GM23338 (cell line): ENCODE measurements at regions not wholly inside any gene's neighbourhood (a gene's known extent, or its start where the extent isn't known, plus 50 kb on each side); places are given as distances from the start of the nearest gene placed in this dataset.

Source experiments
- ATAC-seq: fragments of 200-7000 bp; cut with Tn5 transposase; 3 replicates; pipeline ENCODE4 v1.9.1; 2020
- DNase-seq: peaks from one replicate; pipeline ENCODE4 v3.0.0-alpha.2; 2015; ENCODE audit warnings: low spot score
- H2AFZ ChIP-seq: fragments of 200-600 bp; sonication (generic); 2 replicates; pipeline ENCODE4 v1.8.0; 2016; ENCODE audit warnings: antibody characterized with exemption, mild to moderate bottlenecking, moderate library complexity
- H3F3A ChIP-seq: fragments of 200-600 bp; sonication (generic); replicated peaks from 2 replicates; pipeline ENCODE4 v1.8.0; 2017; ENCODE audit warnings: antibody characterized with exemption, mixed run types, low read depth
- H3K27ac ChIP-seq: fragments of 200-600 bp; sonication (generic); 2 replicates; pipeline ENCODE4 v1.6.1; 2016; ENCODE audit warnings: low read depth
- H3K27me3 ChIP-seq: fragments of 200-600 bp; sonication (generic); 2 replicates; pipeline ENCODE4 v1.8.0; 2016; ENCODE audit warnings: mild to moderate bottlenecking, mixed run types, moderate library complexity; ENCODE audit not compliant: insufficient read depth
- H3K36me3 ChIP-seq: fragments of 200-600 bp; sonication (generic); 2 replicates; pipeline ENCODE4 v1.8.0; 2016; ENCODE audit warnings: mild to moderate bottlenecking; ENCODE audit not compliant: insufficient read depth
- H3K4me1 ChIP-seq: fragments of 200-600 bp; sonication (generic); 2 replicates; pipeline ENCODE4 v1.8.0; 2016; ENCODE audit warnings: mild to moderate bottlenecking, moderate library complexity; ENCODE audit not compliant: insufficient read depth
- H3K4me2 ChIP-seq: fragments of 200-600 bp; sonication (generic); 2 replicates; pipeline ENCODE4 v1.7.1; 2017; ENCODE audit warnings: mixed run types
- H3K4me3 ChIP-seq: fragments of 200-600 bp; sonication (generic); 2 replicates; pipeline ENCODE4 v1.6.1; 2016; ENCODE audit warnings: mixed run types
- H3K79me2 ChIP-seq: fragments of 200-600 bp; sonication (generic); replicated peaks from 2 replicates; pipeline ENCODE4 v1.8.0; 2017; ENCODE audit warnings: mild to moderate bottlenecking; ENCODE audit not compliant: insufficient read depth
- H3K9me2 ChIP-seq: fragments of 200-600 bp; sonication (generic); 2 replicates; pipeline ENCODE4 v1.8.0; 2017; ENCODE audit not compliant: insufficient read depth
- H4K20me1 ChIP-seq: fragments of 200-600 bp; sonication (generic); replicated peaks from 2 replicates; pipeline ENCODE4 v1.8.0; 2017; ENCODE audit warnings: mild to moderate bottlenecking; ENCODE audit not compliant: insufficient read depth
- H3K27ac Mint-ChIP-seq: 2 replicates; pipeline ENCODE4 v1.8.0; 2020; ENCODE audit warnings: inconsistent platforms, mild to moderate bottlenecking, moderate library complexity, mixed read lengths
- H3K27me3 Mint-ChIP-seq: 3 replicates; pipeline ENCODE4 v1.8.0; 2022; ENCODE audit warnings: low read depth, mild to moderate bottlenecking, moderate library complexity, mixed read lengths, inconsistent platforms; ENCODE audit not compliant: insufficient read depth, poor library complexity
- H3K36me3 Mint-ChIP-seq: 3 replicates; pipeline ENCODE4 v1.8.0; 2021; ENCODE audit warnings: low read depth, mild to moderate bottlenecking, inconsistent platforms, moderate library complexity, mixed read lengths
- H3K4me1 Mint-ChIP-seq: 3 replicates; pipeline ENCODE4 v1.8.0; 2020; ENCODE audit warnings: mild to moderate bottlenecking, inconsistent platforms, mixed read lengths
- H3K4me3 Mint-ChIP-seq: 3 replicates; pipeline ENCODE4 v1.8.0; 2021; ENCODE audit warnings: moderate library complexity, mild to moderate bottlenecking, inconsistent platforms, mixed read lengths
- H3K9me3 Mint-ChIP-seq: 3 replicates; pipeline ENCODE4 v1.8.0; 2020; ENCODE audit warnings: moderate library complexity, mild to moderate bottlenecking, inconsistent platforms, mixed read lengths
- CREB1 ChIP-seq: fragments of 250-450 bp; sonication (Bioruptor Pico); IDR thresholded peaks from 2 replicates; pipeline ENCODE4 v1.5.0; 2020; ENCODE audit warnings: low read depth, mild to moderate bottlenecking, moderate library complexity
- EZH2 ChIP-seq: fragments of 200-600 bp; sonication (generic); IDR thresholded peaks from one replicate; pipeline ENCODE4 v1.8.0; 2017; ENCODE audit warnings: antibody characterized with exemption, mild to moderate bottlenecking, low read depth; ENCODE audit not compliant: unreplicated experiment
- JUNB ChIP-seq: IDR thresholded peaks from one replicate; pipeline ENCODE4 v1.6.1; 2016; ENCODE audit warnings: antibody characterized with exemption; ENCODE audit not compliant: unreplicated experiment
- NANOG ChIP-seq: IDR thresholded peaks from 2 replicates; pipeline ENCODE4 v1.6.1; 2016; ENCODE audit warnings: antibody characterized with exemption, borderline replicate concordance
- POLR2AphosphoS5 ChIP-seq: IDR thresholded peaks from 2 replicates; pipeline ENCODE4 v1.6.1; 2016; ENCODE audit warnings: antibody characterized with exemption, low read depth
- STAT1 ChIP-seq: IDR thresholded peaks from one replicate; pipeline ENCODE4 v1.6.1; 2016; ENCODE audit warnings: antibody characterized with exemption; ENCODE audit not compliant: unreplicated experiment
- TF ChIP-seq, protein P1 (sequence below), 2 experiments: fragments of 200-600 bp in 1 of 2; sonication (generic) in 1 of 2; conservative IDR thresholded peaks; 2 replicates each; pipeline versions ENCODE4 v1.5.1 to v1.6.1; 2016 to 2017; ENCODE audit warnings: antibody characterized with exemption in 2 of 2, low read depth in 2 of 2, mild to moderate bottlenecking in 2 of 2, moderate library complexity in 1 of 2
- TF ChIP-seq, protein P2 (sequence below): fragments of 250-450 bp; sonication (Bioruptor Pico); IDR thresholded peaks from 2 replicates; pipeline ENCODE4 v1.5.0; 2020; ENCODE audit warnings: mild to moderate bottlenecking, moderate library complexity

DNA sequence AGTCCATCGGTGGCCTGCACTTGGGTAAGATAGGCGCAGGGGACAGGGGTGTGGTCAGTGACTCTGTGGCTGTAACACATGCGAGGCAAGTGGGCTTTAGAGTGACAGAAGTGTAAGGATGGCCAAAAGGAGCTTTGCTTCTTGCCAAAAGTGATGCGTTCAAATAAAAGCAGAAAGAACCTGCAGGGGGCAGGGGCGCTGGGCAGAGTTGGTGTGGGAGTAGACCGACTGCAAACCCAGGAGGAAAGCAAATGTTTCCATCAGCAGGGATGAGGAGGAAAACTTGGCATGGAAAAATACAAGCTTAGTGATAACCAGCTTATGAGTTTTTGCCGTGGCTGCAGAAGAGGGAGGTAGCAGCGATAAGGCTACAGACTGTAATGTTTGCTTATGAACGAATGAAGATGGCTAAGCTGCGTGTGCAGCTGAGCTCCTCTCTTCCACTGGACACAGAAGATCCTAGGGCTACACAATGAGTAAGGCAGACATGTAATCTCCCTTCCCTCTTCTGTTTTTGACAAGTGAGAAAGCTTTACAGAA, 149.4 kb downstream of the WNT5A start:
- H3K4me1 Mint-ChIP-seq, result peaks cover 7% of the 10 kb centered on the region; the same call in 2 of the 3 replicates
- H4K20me1 ChIP-seq, result no peaks in the 10 kb centered on the region
- H3F3A ChIP-seq, result no peaks in the 10 kb centered on the region
- no peak overlapping the region for H3K4me3 ChIP-seq
- H3K9me2 ChIP-seq, result peaks cover 3% of the 10 kb centered on the region; the same call in 1 of the 2 replicates
- TF ChIP-seq, protein P1, sequence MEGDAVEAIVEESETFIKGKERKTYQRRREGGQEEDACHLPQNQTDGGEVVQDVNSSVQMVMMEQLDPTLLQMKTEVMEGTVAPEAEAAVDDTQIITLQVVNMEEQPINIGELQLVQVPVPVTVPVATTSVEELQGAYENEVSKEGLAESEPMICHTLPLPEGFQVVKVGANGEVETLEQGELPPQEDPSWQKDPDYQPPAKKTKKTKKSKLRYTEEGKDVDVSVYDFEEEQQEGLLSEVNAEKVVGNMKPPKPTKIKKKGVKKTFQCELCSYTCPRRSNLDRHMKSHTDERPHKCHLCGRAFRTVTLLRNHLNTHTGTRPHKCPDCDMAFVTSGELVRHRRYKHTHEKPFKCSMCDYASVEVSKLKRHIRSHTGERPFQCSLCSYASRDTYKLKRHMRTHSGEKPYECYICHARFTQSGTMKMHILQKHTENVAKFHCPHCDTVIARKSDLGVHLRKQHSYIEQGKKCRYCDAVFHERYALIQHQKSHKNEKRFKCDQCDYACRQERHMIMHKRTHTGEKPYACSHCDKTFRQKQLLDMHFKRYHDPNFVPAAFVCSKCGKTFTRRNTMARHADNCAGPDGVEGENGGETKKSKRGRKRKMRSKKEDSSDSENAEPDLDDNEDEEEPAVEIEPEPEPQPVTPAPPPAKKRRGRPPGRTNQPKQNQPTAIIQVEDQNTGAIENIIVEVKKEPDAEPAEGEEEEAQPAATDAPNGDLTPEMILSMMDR (conservative IDR thresholded peaks at IDR 0.05; ENCODE audit: low read depth in 2 of 2), result 0 out of 4 replicates have a peak, but pooled peaks have one; percentile 5 to 14
- TF ChIP-seq POLR2AphosphoS5, result no peak
- TF ChIP-seq STAT1, result no peak
- no peak for TF ChIP-seq NANOG
- TF ChIP-seq CREB1, result no peak
- no peak for TF ChIP-seq EZH2
- no peak for TF ChIP-seq JUNB
- no peak overlapping the region for H3K27ac ChIP-seq
- no peaks in the 10 kb centered on the region for H3K4me1 ChIP-seq
- H3K27me3 Mint-ChIP-seq, result peaks cover 5% of the 10 kb centered on the region
- ATAC-seq (no peak), DNase-seq (peak; percentile 11)
- H3K4me3 Mint-ChIP-seq, result no peak overlapping the region
- H3K36me3 ChIP-seq, result no peaks in the 10 kb centered on the region
- H3K4me2 ChIP-seq, result no peak overlapping the region
- H2AFZ ChIP-seq, result no peak overlapping the region
- no peaks in the 10 kb centered on the region for H3K9me3 Mint-ChIP-seq
- no peaks in the 10 kb centered on the region for H3K79me2 ChIP-seq
- H3K27ac Mint-ChIP-seq, result no peak overlapping the region
- no peaks in the 10 kb centered on the region for H3K36me3 Mint-ChIP-seq
- no peaks in the 10 kb centered on the region for H3K27me3 ChIP-seq

DNA sequence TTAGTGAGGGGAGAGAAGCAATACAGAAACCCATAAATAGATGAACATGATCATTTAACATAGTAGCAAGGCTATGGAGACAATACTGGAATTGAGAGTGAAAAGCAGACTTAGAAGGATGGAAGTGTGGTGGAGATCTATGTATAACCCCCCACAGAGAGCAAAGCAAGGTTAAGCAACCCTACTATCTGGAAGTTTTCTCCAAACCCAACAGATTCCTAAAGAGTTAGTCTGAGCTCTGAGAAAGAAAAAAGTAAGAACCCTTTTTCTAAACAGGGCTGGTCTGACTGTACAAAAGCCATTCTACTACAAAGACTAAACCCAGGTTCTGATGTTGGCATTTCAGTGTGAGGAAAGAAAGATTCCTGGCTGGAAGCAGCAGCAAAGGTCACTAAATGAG, 153.2 kb downstream of the WNT5A start:
- peaks cover 17% of the 10 kb centered on the region; the same call in 2 of the 3 replicates for H3K4me1 Mint-ChIP-seq
- TF ChIP-seq, protein P2, sequence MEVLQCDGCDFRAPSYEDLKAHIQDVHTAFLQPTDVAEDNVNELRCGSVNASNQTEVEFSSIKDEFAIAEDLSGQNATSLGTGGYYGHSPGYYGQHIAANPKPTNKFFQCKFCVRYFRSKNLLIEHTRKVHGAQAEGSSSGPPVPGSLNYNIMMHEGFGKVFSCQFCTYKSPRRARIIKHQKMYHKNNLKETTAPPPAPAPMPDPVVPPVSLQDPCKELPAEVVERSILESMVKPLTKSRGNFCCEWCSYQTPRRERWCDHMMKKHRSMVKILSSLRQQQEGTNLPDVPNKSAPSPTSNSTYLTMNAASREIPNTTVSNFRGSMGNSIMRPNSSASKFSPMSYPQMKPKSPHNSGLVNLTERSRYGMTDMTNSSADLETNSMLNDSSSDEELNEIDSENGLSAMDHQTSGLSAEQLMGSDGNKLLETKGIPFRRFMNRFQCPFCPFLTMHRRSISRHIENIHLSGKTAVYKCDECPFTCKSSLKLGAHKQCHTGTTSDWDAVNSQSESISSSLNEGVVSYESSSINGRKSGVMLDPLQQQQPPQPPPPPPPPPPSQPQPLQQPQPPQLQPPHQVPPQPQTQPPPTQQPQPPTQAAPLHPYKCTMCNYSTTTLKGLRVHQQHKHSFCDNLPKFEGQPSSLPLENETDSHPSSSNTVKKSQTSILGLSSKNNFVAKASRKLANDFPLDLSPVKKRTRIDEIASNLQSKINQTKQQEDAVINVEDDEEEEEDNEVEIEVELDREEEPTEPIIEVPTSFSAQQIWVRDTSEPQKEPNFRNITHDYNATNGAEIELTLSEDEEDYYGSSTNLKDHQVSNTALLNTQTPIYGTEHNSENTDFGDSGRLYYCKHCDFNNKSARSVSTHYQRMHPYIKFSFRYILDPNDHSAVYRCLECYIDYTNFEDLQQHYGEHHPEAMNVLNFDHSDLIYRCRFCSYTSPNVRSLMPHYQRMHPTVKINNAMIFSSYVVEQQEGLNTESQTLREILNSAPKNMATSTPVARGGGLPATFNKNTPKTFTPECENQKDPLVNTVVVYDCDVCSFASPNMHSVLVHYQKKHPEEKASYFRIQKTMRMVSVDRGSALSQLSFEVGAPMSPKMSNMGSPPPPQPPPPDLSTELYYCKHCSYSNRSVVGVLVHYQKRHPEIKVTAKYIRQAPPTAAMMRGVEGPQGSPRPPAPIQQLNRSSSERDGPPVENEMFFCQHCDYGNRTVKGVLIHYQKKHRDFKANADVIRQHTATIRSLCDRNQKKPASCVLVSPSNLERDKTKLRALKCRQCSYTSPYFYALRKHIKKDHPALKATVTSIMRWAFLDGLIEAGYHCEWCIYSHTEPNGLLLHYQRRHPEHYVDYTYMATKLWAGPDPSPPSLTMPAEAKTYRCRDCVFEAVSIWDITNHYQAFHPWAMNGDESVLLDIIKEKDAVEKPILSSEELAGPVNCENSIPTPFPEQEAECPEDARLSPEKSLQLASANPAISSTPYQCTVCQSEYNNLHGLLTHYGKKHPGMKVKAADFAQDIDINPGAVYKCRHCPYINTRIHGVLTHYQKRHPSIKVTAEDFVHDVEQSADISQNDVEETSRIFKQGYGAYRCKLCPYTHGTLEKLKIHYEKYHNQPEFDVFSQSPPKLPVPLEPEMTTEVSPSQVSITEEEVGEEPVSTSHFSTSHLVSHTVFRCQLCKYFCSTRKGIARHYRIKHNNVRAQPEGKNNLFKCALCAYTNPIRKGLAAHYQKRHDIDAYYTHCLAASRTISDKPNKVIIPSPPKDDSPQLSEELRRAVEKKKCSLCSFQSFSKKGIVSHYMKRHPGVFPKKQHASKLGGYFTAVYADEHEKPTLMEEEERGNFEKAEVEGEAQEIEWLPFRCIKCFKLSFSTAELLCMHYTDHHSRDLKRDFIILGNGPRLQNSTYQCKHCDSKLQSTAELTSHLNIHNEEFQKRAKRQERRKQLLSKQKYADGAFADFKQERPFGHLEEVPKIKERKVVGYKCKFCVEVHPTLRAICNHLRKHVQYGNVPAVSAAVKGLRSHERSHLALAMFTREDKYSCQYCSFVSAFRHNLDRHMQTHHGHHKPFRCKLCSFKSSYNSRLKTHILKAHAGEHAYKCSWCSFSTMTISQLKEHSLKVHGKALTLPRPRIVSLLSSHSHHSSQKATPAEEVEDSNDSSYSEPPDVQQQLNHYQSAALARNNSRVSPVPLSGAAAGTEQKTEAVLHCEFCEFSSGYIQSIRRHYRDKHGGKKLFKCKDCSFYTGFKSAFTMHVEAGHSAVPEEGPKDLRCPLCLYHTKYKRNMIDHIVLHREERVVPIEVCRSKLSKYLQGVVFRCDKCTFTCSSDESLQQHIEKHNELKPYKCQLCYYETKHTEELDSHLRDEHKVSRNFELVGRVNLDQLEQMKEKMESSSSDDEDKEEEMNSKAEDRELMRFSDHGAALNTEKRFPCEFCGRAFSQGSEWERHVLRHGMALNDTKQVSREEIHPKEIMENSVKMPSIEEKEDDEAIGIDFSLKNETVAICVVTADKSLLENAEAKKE (CRISPR knock-in tag), result no peak
- no peak for TF ChIP-seq POLR2AphosphoS5
- TF ChIP-seq, protein P1 (conservative IDR thresholded peaks at IDR 0.05; ENCODE audit: low read depth in 2 of 2), result no peak

More for the DNA sequence above, 153.2 kb downstream of the WNT5A start:
- Histone ChIP-seq H3K79me2 (no peaks in the 10 kb centered on the region), H3K27me3 (no peaks in the 10 kb centered on the region), H3K4me2 (no peak overlapping the region), H2AFZ (no peak overlapping the region), H3K36me3 (no peaks in the 10 kb centered on the region), H3F3A (no peaks in the 10 kb centered on the region), H3K9me2 (no peaks in the 10 kb centered on the region; the same call in 1 of the 2 replicates), H3K4me3 (no peak overlapping the region), H3K27ac (no peak overlapping the region), H4K20me1 (no peaks in the 10 kb centered on the region), H3K4me1 (no peaks in the 10 kb centered on the region)
- no peaks in the 10 kb centered on the region for H3K9me3 Mint-ChIP-seq
- H3K4me3 Mint-ChIP-seq, result no peak overlapping the region
- H3K27ac Mint-ChIP-seq, result no peak overlapping the region
- DNase-seq (no peak), ATAC-seq (no peak)
- H3K36me3 Mint-ChIP-seq, result no peaks in the 10 kb centered on the region
- peaks cover 5% of the 10 kb centered on the region for H3K27me3 Mint-ChIP-seq
